Lower leg skin (tissue), 3 donors: ENCODE measurements at regions not wholly inside any gene's neighbourhood (a gene's known extent, or its start where the extent isn't known, plus 50 kb on each side); places are given as distances from the start of the nearest gene placed in this dataset.

Experiments
- CTCF ChIP-seq, 3 donors: fragments of 450-650 bp; IDR thresholded peaks; one replicate each; pipeline ENCODE4 v1.5.1; 2016; ENCODE audit warnings: antibody characterized with exemption in 3 of 3, mild to moderate bottlenecking in 3 of 3, moderate library complexity in 2 of 3
- POLR2A ChIP-seq, 2 donors: fragments of 450-650 bp; IDR thresholded peaks; one replicate each; pipeline ENCODE4 v1.6.1; 2016 to 2017; ENCODE audit warnings: antibody characterized with exemption in 2 of 2, mild to moderate bottlenecking in 1 of 2, moderate library complexity in 1 of 2

GRCh38 chr15:96042734-96043224, 287.7 kb upstream of the NR2F2 start:
- no peak for TF ChIP-seq CTCF (IDR thresholded peaks at IDR 0.05)
- TF ChIP-seq POLR2A (IDR thresholded peaks at IDR 0.05): no peak
